Bronchial epithelial cell (primary cell): ENCODE measurements at regions not wholly inside any gene's neighbourhood (a gene's known extent, or its start where the extent isn't known, plus 50 kb on each side); places are given as distances from the start of the nearest gene placed in this dataset.
"Not testable (repeated sequence)": the region's sequence is repeated elsewhere in the genome, so short reads cannot be mapped to it uniquely, and the experiment has no call there.

Experiments used
- DNase-seq: peaks from one replicate; pipeline ENCODE4 v3.0.0-alpha.2; 2010; ENCODE audit warnings: low read depth
- FAIRE-seq: peaks from 2 replicates; lab custom pipeline; 2011; peaks lifted over from hg19 to GRCh38; lab: Jason Lieb, UNC
- H3K27me3 ChIP-seq: 2 replicates; pipeline ENCODE4 v1.5.1; 2011; ENCODE audit warnings: low read length; ENCODE audit not compliant: control insufficient read depth, insufficient read depth
- H3K36me3 ChIP-seq: 2 replicates; pipeline ENCODE4 v1.5.1; 2011; ENCODE audit warnings: low read length; ENCODE audit not compliant: control insufficient read depth, insufficient read depth
- H3K4me3 ChIP-seq: 2 replicates; pipeline ENCODE4 v1.5.1; 2011; ENCODE audit warnings: mild to moderate bottlenecking, low read depth, low read length, control low read depth
- CTCF ChIP-seq: IDR thresholded peaks from 2 replicates; pipeline ENCODE4 v1.5.1; 2011; ENCODE audit warnings: mild to moderate bottlenecking, moderate library complexity, low read length, control low read depth, inconsistent platforms; ENCODE audit not compliant: insufficient read depth, severe bottlenecking

- H3K36me3 ChIP-seq, result no peaks in the 10 kb centered on the region
- H3K27me3 ChIP-seq, result no peaks in the 10 kb centered on the region
- no peak overlapping the region for H3K4me3 ChIP-seq
- peak; percentile 23 for FAIRE-seq
- no peak for DNase-seq
- TF ChIP-seq CTCF, result no peak
These were observed 117.6 kb upstream of the CHMP2B start for GRCh38 chr3:87109465-87109864.

GRCh38 chr3:87101861-87102625, 111.1 kb upstream of the VGLL3 start:
- no peak for DNase-seq
- H3K27me3 ChIP-seq, result no peaks in the 10 kb centered on the region
- H3K4me3 ChIP-seq, result no peak overlapping the region
- no peak for TF ChIP-seq CTCF
- no peak for FAIRE-seq
- no peaks in the 10 kb centered on the region for H3K36me3 ChIP-seq

- not testable (repeated sequence) for DNase-seq, H3K27me3 ChIP-seq, FAIRE-seq, H3K4me3 ChIP-seq, H3K36me3 ChIP-seq
These were observed 106.8 kb upstream of the VGLL3 start for GRCh38 chr3:87097733-87098132.

- Histone ChIP-seq H3K27me3 (no peaks in the 10 kb centered on the region), H3K4me3 (no peak overlapping the region), H3K36me3 (no peaks in the 10 kb centered on the region)
- no peak for TF ChIP-seq CTCF
- DNase-seq, result no peak
- no peak for FAIRE-seq
These were observed 99.7 kb upstream of the VGLL3 start for GRCh38 chr3:87090631-87091030.

- FAIRE-seq (no peak), DNase-seq (peak; percentile 58)
- no peaks in the 10 kb centered on the region for H3K36me3 ChIP-seq
- no peaks in the 10 kb centered on the region for H3K27me3 ChIP-seq
- H3K4me3 ChIP-seq, result peak overlapping the region; percentile 65
- TF ChIP-seq CTCF, result no peak
These were observed 98.3 kb upstream of the VGLL3 start for GRCh38 chr3:87088993-87089841.

GRCh38 chr3:87088430-87088992, 97.6 kb upstream of the VGLL3 start:
- Histone ChIP-seq H3K27me3 (no peaks in the 10 kb centered on the region), H3K36me3 (no peaks in the 10 kb centered on the region), H3K4me3 (peak overlapping the region; percentile 65)
- FAIRE-seq (no peak), DNase-seq (no peak)
- TF ChIP-seq CTCF, result no peak
